NOMO-1 (cell line): ENCODE measurements at regions not wholly inside any gene's neighbourhood (a gene's known extent, or its start where the extent isn't known, plus 50 kb on each side); places are given as distances from the start of the nearest gene placed in this dataset.

Source experiments
- DNase-seq, 2 experiments: peaks; one replicate each; lab custom pipeline; 2025; ENCODE audit not compliant: unreplicated experiment in 2 of 2; lab: John Stamatoyannopoulos, UW

DNA sequence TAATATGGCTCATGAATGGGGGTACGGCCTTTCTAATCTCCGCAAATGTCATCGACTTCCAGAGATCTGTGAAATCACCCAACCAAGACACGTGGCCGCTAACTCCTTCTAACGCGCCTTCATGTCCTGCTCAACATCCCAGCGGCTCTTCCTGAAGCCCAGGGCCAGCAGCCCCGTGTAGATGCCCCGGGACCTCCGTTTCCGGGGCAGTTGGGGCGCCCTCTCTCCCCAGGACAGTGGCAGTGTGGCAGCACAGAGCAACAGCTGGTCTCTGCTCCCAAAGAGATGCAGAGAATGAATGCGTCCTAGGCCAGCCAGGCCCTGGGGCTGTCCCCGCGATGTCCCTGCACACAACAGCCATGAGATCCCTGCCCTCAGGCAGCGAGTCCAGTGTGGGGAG, 153.5 kb downstream of the RBFOX3 start:
- no peak for DNase-seq

DNA sequence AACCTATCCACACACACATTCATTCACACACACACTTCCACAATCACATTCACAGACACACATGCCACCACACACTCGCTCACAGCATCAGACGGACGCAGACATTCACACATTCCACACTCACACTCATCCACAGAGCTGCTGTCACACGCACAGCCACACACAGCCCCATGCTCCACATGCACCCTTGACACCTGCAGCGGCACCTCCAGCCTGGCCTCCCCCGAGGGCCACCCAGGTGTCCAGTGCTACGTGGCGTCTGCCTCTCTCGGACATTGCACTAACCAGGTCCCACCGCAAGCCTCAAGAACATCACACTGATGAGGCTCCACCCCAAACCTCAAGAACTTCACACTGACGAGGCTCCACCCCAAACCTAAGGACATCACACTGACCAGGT, 155.2 kb downstream of the RBFOX3 start:
- DNase-seq = no peak

DNA sequence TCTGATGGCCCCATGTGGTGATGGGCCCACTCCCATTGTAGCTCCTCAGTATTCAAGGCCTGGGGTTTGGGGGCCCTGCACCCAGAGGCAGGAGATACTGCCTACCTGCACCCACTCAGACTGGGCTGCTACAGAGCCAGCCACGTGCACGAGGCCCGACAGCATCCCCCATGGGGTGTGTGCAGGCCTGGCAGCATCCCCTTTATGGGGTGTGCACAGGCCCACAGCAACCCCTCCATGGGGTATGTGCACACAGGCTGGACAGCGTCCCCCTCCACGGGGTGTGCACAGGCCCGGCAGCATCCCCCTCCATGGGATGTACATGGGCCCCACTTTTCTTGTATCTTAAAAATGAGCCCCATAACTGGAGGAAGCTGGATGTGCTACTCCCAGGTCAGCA, 156.0 kb downstream of the RBFOX3 start:
- DNase-seq = no peak

DNA sequence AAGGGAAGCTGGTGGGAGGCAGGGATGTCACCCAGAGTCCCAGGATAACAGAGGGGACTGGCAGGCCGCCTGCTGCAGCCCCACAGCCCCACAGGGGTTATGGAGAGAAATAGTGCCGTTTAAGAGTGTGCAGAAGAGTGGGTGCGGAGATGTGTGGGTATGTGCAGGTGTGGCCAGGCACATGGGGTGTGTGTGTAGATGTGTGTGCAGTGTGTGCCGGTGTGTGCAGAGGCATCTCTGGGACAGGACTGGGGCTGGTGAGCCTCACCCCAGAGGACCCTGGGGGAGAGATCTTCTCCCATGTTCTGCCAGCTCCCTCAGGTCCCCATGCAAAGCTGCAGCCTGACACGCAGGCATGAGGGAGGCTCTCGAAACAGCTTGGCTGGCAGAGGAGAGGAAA, 157.4 kb downstream of the RBFOX3 start:
- no peak for DNase-seq

DNA sequence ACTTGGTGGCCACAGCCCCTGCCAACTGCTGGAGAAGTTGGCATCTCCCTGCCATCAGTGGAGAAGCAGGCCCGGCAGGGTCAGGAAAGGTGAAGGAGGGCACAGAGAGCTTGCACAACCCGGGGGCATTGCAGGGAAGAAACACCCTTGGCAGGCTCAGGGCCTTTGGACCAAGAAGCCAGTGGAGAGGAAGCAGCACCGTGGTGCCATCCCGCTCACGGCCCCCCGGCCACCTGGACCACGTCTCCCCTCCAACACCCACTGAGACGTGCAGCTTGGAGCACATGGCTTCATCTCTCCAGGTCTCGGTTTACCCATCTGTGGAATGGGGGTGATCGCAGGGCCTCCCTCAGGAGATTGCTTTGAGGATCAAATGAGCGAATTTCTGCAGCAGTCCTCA, 158.1 kb downstream of the RBFOX3 start:
- no peak for DNase-seq

DNA sequence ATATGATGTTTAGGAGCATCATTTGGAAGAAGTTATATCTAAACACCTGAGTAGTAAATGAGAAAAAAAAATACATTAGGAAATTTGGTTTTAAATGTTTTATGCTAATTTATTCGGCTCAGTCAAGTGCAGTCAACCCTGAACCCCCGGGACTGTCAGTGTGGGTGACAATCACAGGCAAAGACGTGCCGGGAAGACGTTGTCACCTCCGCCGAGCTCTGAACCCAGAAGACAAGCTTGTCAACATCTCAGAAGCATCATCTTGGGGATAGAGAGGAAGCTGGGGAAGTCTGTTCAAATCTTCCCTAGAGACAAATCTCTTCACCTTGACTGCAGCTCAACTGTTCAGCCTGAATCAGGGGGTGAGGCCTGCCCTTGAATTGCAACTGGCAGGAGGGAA, 159.7 kb downstream of the RBFOX3 start:
- no peak for DNase-seq

DNA sequence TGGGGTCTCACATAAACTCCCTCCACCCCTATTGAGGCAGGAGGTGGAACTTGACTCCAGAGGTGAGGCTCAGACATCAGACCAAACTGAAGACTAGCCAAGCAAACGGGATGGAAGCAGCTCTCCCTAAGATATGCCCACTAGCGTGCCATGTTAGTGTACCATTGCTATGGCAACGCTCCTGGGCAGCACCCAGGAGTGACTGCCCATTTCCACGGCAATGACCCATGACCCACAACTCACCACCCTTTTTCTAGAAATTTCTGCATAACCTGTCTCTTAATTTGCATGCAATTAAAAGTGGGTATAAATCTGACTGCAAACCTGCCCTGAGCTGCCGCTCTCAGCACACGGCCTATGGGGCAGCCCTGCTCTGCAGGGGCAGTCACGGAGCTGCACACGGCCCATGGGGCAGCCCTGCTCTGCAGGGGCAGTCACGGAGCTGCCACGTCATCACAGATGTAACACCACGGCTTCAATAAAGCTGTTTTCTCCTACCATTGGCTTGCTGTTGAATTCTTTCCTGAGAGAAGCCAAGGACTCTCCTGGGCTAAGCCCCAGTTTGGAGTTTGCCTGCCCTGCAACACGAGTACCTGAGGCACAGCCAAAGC, 164.3 kb downstream of the RBFOX3 start:
- DNase-seq = no peak

DNA sequence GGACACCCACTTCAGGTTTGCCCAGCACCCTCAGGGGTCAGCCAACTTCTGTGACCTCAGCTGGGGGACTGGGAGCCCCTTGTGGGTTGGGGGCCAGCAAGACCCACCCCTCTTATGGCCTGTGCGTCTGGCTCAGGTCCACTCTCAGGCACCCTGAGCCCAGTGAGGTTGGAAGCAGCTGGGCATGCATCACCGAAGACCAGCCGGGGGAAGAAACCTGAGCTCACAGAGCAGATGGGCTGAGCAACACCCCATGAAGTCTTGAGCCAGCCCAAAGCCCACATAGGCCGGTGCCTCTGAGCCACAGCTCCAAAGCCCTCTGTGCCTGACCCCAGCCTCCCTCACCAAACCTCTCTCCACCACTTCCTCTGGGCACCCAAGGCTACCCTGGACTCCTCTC, 166.7 kb downstream of the RBFOX3 start:
- no peak for DNase-seq

DNA sequence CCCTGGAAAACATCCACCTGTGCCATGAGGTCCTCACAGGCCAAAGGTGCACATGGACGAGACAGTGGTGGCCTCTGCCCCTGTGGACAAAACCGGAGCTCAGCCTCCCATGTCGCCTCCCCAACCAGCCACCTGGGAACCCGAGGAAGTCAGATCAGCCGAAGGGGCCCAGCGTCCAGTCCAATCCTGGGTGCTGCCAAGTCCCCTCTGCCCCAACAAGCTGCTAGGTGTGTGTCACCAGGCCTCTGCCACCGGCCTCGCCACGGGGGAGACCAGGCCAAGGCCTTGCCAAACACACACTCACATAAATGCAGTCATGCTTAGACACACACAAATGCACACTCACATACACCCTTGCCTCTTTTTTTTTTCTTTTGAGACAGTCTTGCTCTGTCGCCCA, 167.8 kb downstream of the RBFOX3 start:
- no peak for DNase-seq

DNA sequence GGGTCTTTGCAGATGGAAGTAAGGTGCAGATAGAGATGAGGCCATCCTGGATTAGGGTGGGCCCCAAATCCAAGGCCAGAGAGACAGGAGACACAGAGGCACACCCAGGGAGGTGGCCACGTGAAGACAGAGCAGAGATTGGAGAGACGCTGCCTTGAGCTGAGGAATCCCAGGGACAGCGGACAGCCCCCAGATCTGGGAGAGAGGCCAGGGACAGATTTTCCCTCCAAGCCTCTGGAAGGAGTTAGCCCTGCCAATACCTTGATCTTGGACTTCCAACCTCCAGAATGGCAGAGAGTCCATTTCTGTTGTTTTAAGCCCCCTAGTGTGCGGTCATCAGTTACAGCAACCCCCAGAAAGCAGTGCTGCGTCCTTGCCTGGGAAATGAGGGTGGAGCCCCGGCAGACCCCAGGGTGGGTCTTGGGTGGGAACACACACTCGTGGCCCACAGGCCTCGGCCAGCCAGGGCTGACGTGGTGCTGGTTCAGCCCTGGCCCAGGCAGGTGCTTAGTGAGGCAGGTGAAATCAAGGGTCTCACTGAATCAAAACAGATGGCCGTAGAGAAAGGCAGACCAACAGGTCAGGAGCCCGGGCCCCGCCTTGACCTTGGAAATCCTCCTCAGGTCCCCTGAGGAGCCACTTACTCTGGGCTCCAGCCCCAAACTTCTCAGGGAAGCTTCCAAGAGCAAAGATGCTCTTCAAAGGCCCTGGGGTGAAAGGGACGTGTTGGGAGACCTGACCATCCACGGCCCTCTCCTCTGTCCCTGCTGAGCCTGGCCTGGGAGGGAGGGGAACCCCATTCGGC, 169.3 kb downstream of the RBFOX3 start:
- no peak for DNase-seq

DNA sequence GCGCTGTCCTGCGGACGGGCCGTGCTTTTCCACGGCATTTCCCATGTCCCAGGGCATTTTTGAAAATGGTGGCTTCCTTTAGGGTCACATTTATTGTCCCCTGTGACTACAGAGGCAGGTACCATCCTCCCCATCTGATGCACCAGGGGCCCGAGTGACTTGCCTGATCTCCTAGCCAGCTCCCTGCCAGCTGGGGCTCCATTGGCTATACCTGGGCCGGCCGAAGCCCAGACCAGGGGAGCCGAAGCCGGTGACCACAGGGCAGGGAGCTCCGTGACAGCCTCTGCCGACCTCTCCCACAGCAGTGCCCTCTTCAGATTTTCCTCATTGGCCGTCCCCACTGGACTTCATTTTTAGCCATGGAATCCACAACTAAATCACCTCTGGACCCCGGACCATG, 170.6 kb downstream of the RBFOX3 start:
- no peak for DNase-seq

DNA sequence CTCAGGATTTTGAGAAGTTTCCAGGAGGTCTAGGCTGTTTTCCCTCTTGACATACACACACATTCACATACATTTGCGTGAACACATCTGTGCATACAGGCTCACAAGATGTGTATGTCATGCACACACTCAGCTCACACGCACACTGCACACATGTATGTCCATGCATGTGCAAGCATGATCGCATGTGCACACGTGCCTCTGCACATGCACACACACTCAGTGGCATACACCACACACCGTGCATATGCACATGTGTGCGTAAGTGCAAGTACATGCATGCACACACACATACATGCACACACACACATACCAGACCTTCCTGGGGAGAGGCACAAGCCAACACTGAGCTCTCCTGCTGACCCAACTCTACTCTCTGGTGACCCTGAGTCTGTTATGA, 171.4 kb downstream of the RBFOX3 start:
- DNase-seq = no peak

DNA sequence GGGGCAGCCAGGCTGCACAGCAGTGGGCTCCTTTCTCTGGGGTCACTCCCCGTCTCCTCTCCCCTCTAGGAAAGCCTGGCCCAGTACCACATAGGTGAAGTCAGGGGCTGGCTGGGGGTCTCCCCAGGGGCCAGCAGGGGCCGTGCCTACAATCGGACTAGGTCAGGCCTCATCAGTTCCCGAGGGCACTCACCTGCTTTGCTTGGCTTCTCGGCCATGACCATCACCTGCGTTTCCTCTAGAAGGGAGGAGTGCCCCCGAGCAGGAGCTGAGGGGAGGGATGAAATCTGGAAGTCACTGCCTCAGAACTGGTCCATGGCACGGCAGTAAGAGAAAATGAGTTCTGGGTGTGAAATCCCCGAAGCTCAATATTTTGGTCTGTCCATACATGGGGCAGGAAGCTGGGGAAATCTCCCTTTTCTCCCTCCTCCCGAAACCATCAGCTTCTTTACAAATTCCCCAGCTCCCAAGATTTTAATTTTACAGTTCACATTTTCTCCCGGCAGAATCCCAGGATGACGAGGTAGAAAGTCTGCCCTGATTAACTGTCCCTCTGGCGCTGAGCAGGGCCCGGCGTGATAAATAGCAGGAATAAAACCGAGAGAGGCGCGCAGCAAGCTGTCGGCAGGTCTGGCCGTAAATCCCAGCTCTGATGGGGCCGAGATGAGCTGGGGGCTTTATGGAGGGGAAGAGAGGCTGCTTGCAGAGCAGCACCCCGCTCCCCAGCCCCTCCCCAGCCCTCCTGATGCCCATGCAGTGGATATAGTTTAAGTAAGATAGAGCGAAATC, 172.1 kb downstream of the RBFOX3 start:
- no peak for DNase-seq

DNA sequence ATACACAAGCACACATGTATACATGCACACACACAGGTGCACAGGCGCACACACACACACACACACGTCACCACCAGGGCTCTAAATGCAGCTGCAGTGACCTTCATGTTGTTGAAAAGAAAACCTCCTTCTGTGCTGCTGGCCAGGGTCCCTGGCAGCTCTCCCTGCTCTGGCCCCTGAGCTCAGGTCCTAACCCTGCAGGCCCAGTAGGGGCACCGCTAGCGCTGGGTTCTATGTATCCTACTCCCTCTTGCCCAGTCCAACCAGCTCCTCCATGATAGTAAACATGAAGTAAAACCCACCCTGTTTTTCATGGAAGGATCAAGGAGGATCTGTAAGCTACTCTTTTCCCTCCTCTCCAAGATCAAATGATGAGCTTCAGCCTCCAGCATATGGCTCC, 172.8 kb downstream of the RBFOX3 start:
- no peak for DNase-seq

DNA sequence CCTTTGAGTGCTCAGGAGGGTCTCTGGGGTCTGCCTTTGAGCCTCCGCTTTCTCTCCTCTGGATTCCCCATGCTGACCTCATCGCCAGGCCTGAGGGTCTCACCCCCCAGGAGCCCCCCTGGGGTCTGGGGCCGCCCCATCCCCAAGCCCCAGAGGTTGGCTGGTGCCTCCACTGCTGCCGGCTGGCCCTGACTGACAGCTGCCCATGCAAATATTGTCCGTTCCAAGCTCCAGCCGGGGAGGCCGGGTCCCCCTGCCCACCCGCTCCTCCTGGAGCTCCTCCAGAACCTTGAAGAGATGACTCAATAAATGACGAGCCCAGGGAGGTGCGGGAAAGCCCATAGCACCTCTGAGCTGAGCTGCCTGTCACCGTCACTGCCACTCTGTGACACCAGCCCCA, 173.8 kb downstream of the RBFOX3 start:
- no peak for DNase-seq

DNA sequence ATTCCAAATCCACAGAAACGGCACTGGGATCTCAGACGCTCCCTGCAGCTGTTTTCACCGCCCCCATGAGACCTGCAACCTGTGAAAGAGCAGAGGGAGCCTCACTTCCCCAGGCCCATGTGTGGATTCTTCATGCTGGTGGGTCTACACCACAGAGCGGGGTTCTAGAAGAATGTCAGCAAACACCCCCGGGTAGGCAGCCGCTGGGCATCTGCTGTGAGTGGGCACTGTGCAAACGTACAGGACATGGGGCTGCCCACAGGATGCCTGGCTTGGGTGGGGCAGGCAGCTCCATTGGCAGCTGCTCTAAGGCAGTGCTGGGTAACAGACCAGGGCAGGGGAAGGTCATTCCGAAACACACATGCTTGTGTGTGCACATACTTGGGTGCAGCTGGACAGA, 174.9 kb downstream of the RBFOX3 start:
- DNase-seq = no peak

DNA sequence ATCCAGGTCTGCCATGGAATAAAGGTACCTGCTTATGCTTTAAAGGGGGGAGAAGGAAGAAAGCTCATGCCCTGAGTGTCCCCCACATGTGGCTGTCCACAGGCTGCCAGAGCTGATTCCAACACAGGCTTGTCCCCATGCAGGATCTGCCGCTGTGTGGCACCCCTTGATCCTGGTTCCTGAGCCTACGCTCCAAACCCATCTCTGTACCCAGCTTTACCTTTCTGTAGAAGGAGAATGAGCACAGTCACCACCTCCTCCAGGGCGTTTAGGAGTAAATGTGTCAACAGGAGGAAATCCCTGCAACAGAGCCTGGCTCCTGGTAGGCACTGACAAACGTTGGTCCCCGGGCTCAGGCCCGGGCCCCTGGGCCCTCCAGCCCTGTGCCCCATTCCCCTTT, 175.6 kb downstream of the RBFOX3 start:
- no peak for DNase-seq

DNA sequence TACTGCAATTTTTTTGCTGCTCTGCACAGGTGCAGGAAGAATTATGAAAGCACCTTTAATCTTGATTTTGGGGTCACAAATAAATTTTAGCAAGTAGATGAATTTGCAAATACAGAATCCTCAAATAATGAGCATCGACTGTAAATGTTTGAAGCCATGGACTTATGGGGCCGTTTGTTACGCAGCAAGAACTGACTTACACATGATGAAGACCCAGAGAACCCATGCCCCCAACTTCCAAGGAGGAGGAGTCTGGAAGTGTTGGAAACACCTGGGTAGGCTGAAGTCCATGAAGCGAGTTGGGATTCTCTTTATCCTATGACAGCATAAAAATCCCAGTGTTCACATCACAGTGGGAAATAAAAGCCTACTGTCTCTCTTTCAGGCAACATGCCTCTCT, 176.6 kb downstream of the RBFOX3 start:
- DNase-seq = no peak

DNA sequence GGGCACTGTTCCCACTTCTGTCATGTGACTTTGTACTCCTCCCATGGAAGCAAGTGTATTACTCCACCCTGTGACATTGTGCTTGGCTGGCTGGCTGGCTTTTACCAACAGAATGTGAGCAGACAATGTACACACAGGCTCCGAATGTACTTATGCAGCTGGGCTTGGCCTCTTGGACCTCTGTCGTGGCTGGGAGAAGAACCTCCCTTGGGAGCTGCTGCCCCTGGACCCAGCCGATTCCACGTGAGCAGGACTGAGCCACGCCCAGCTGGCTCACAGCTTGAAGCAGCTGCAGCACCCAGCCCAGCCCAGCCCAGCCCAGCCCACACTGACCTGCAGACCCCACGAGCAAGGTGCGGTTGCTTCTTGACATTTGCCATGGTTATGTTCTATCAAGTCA, 177.5 kb downstream of the RBFOX3 start:
- DNase-seq = no peak

DNA sequence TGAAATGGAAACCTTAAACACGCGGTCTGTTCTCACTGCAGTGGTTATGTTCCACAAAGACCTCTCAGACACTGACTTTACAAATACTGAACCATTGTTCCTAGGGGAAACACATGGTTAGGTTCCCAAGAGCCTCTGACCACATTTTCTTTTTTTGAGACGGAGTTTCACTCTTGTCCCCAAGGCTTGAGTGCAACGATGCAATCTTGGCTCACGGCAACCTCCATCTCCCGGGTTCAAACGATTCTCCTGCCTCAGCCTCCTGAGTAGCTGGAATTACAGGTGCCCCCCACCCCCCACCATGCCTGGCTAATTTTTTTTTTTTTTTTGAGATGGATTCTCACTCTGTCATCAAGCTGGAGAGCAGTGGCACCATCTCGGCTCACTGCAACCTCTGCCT, 179.7 kb downstream of the RBFOX3 start:
- no peak for DNase-seq

DNA sequence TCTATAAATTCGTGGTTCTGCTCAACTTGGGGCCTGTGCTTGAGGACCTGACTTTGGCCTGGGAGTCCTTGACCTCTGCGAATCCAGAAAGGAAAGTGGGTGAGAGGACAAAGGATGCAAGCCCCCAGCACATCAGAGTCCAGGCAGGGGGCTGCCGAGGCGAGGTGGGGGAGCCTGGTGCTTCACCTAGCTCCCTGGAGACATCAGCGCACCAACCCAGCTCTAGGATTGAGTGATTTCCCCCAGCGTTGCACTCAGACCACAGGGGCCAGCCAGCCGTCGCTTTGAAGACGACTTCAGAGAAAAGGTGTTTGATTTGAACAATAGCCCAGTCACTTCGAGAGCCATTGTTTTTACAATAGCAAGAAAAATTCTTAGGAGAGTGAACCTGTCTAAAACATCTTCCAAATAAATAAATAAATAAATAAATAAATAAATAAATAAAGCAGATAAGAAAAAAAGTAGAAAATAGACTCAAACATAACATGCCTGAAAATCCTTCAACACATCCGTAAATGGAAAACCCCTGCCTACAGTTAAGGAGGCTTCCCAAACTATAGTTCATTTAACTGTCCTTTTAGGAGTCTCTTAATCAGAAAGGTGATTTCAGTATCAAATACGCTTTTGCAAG, 180.9 kb downstream of the RBFOX3 start:
- no peak for DNase-seq
